H1 (cell line): ENCODE measurements at regions not wholly inside any gene's neighbourhood (a gene's known extent, or its start where the extent isn't known, plus 50 kb on each side); places are given as distances from the start of the nearest gene placed in this dataset.

ENCODE experiments used
- CTCF ChIA-PET: fragments of 300-600 bp; sonication (Branson Sonifier 250); formaldehyde crosslinking; loops from one replicate; lab custom pipeline; 2021; ENCODE audit not compliant: partially characterized antibody; lab: Charles Lee
- POLR2A ChIA-PET: fragments of 300-600 bp; sonication (Branson Sonifier 250); formaldehyde crosslinking; loops from one replicate; lab custom pipeline; 2021; ENCODE audit warnings: inconsistent platforms; ENCODE audit not compliant: partially characterized antibody; lab: Charles Lee
- DNase-seq, 2 experiments: peaks; one replicate each; pipeline versions ENCODE4 v3.0.0 to v3.0.0-alpha.2; 2010 to 2022; ENCODE audit warnings: low spot score in 2 of 2, low read depth in 1 of 2, mixed read lengths in 1 of 2
- FAIRE-seq: peaks from 2 replicates; lab custom pipeline; 2011; peaks lifted over from hg19 to GRCh38; lab: Jason Lieb, UNC
- H2AFZ ChIP-seq: 2 replicates; pipeline ENCODE4 v1.8.1; 2012; ENCODE audit warnings: low read length, inconsistent platforms
- H2AK5ac ChIP-seq: 2 replicates; pipeline ENCODE4 v1.6.1; 2013; ENCODE audit warnings: low read depth, low read length
- H2BK120ac ChIP-seq: replicated peaks from 2 replicates; pipeline ENCODE3; 2013; ENCODE audit warnings: low read depth, low read length, inconsistent platforms
- H2BK12ac ChIP-seq: 2 replicates; pipeline ENCODE4 v1.6.1; 2013; ENCODE audit warnings: low read depth, low read length
- H2BK15ac ChIP-seq: 2 replicates; pipeline ENCODE4 v1.6.1; 2013; ENCODE audit warnings: low read length
- H2BK20ac ChIP-seq: 2 replicates; pipeline ENCODE4 v1.6.1; 2013; ENCODE audit warnings: low read length
- H2BK5ac ChIP-seq: 2 replicates; pipeline ENCODE4 v1.6.1; 2013; ENCODE audit warnings: low read depth, low read length
- H3K14ac ChIP-seq: 2 replicates; pipeline ENCODE4 v1.6.1; 2013; ENCODE audit warnings: inconsistent platforms; ENCODE audit not compliant: insufficient read length
- H3K18ac ChIP-seq: 2 replicates; pipeline ENCODE4 v1.6.1; 2013; ENCODE audit warnings: low read length; ENCODE audit errors: extremely low read depth
- H3K23ac ChIP-seq: 2 replicates; pipeline ENCODE4 v1.6.1; 2013; ENCODE audit warnings: inconsistent platforms; ENCODE audit not compliant: insufficient read length
- H3K23me2 ChIP-seq: 2 replicates; pipeline ENCODE4 v1.6.1; 2013; ENCODE audit warnings: low read depth, low read length
- H3K27ac ChIP-seq: 2 replicates; pipeline ENCODE4 v1.6.1; 2011; ENCODE audit warnings: low read depth, low read length, inconsistent platforms
- H3K27me3 ChIP-seq, 4 experiments: replicated peaks in 1 of 4; 1 replicate in 1 of 4; 2 replicates in 3 of 4; pipeline versions ENCODE4 v1.6.1 to v1.8.1; 2011 to 2013; ENCODE audit warnings: low read length in 3 of 4, mild to moderate bottlenecking in 3 of 4, inconsistent platforms in 2 of 4, mixed read lengths in 2 of 4, moderate library complexity in 1 of 4; ENCODE audit not compliant: control insufficient read depth in 3 of 4, insufficient read depth in 3 of 4; ENCODE audit errors: extremely low read depth in 1 of 4
- H3K36me3 ChIP-seq, 4 experiments: 2 replicates each; pipeline versions ENCODE4 v1.6.1 to v1.8.1; 2011 to 2013; ENCODE audit warnings: mild to moderate bottlenecking in 4 of 4, low read length in 3 of 4, moderate library complexity in 2 of 4, control low read depth in 1 of 4, inconsistent platforms in 1 of 4; ENCODE audit not compliant: insufficient read depth in 4 of 4, control insufficient read depth in 2 of 4
- H3K4ac ChIP-seq: replicated peaks from 2 replicates; pipeline ENCODE3; 2013; ENCODE audit warnings: low read length, low read depth, mixed read lengths, inconsistent platforms; ENCODE audit not compliant: insufficient read length
- H3K4me1 ChIP-seq, 4 experiments: replicated peaks in 1 of 4; 1 replicate in 1 of 4; 2 replicates in 3 of 4; pipeline versions ENCODE4 v1.6.1 to v1.8.1; 2011 to 2013; ENCODE audit warnings: low read length in 3 of 4, inconsistent platforms in 2 of 4, mixed read lengths in 1 of 4; ENCODE audit not compliant: insufficient read depth in 4 of 4, control insufficient read depth in 3 of 4
- H3K4me2 ChIP-seq, 2 experiments: 2 replicates each; pipeline versions ENCODE4 v1.6.1 to v1.8.1; 2011 to 2013; ENCODE audit warnings: low read depth in 2 of 2, low read length in 2 of 2, control low read depth in 1 of 2, inconsistent platforms in 1 of 2, mild to moderate bottlenecking in 1 of 2; ENCODE audit not compliant: insufficient read depth in 1 of 2
- H3K4me3 ChIP-seq, 4 experiments: fragments of 200-600, 300-600 bp in 1 of 4; sonication (generic), shearing (Covaris generic), sonication (Bioruptor Twin) in 1 of 4; 2 replicates each; pipeline versions ENCODE4 v1.5.1 to v1.8.1; 2011 to 2016; ENCODE audit warnings: low read length in 4 of 4, low read depth in 3 of 4, control low read depth in 2 of 4, inconsistent platforms in 2 of 4, mild to moderate bottlenecking in 2 of 4, mixed read lengths in 1 of 4, moderate library complexity in 1 of 4; ENCODE audit not compliant: insufficient read depth in 2 of 4; ENCODE audit errors: extremely low read depth in 1 of 4
- H3K56ac ChIP-seq: replicated peaks from 2 replicates; pipeline ENCODE3; 2013; ENCODE audit warnings: low read depth, mild to moderate bottlenecking, mixed read lengths, low read length, inconsistent platforms; ENCODE audit not compliant: insufficient read length
- H3K79me1 ChIP-seq: 2 replicates; pipeline ENCODE4 v1.6.1; 2013; ENCODE audit warnings: low read depth, low read length, control low read depth
- H3K79me2 ChIP-seq, 2 experiments: 2 replicates each; pipeline versions ENCODE4 v1.6.1 to v1.8.1; 2012 to 2013; ENCODE audit warnings: low read length in 2 of 2, mild to moderate bottlenecking in 2 of 2, inconsistent platforms in 1 of 2; ENCODE audit not compliant: insufficient read depth in 2 of 2, control insufficient read depth in 1 of 2
- H3K9ac ChIP-seq, 4 experiments: replicated peaks in 1 of 4; 1 replicate in 1 of 4; 2 replicates in 3 of 4; pipeline versions ENCODE4 v1.6.1 to v1.8.1; 2011 to 2013; ENCODE audit warnings: low read depth in 3 of 4, low read length in 3 of 4, control low read depth in 2 of 4, mild to moderate bottlenecking in 2 of 4, moderate library complexity in 2 of 4, inconsistent platforms in 1 of 4; ENCODE audit errors: extremely low read depth in 1 of 4
- H3K9me3 ChIP-seq, 2 experiments: 2 replicates each; pipeline versions ENCODE4 v1.6.1 to v1.8.1; 2012 to 2013; ENCODE audit warnings: mild to moderate bottlenecking in 2 of 2, moderate library complexity in 2 of 2, control low read depth in 1 of 2, inconsistent platforms in 1 of 2, low read depth in 1 of 2, low read length in 1 of 2, mixed read lengths in 1 of 2; ENCODE audit not compliant: insufficient read depth in 2 of 2
- H4K20me1 ChIP-seq, 2 experiments: replicated peaks in 1 of 2; 2 replicates each; pipeline versions ENCODE3 to v1.8.1; 2011 to 2013; ENCODE audit warnings: inconsistent platforms in 2 of 2, low read length in 2 of 2, mild to moderate bottlenecking in 1 of 2; ENCODE audit not compliant: insufficient read depth in 2 of 2, control insufficient read depth in 1 of 2
- H4K5ac ChIP-seq: 2 replicates; pipeline ENCODE4 v1.6.1; 2013; ENCODE audit warnings: low read length, low read depth, mixed read lengths, inconsistent platforms; ENCODE audit not compliant: insufficient read length
- H4K8ac ChIP-seq: 2 replicates; pipeline ENCODE4 v1.8.0; 2013; ENCODE audit warnings: mild to moderate bottlenecking, moderate library complexity, low read length, inconsistent platforms; ENCODE audit not compliant: insufficient read depth; ENCODE audit errors: extremely low read depth
- H4K91ac ChIP-seq: replicated peaks from 2 replicates; pipeline ENCODE3; 2013; ENCODE audit warnings: low read length, mixed read lengths, inconsistent platforms; ENCODE audit not compliant: insufficient read length
- BRCA1 ChIP-seq: IDR thresholded peaks from 2 replicates; pipeline ENCODE4 v1.6.1; 2012; ENCODE audit warnings: low read depth, low read length, improper control_type of control experiment
- FOSL1 ChIP-seq: IDR thresholded peaks from 2 replicates; pipeline ENCODE4 v1.6.1; 2011; ENCODE audit warnings: mild to moderate bottlenecking, low read depth, low read length, moderate library complexity; ENCODE audit not compliant: insufficient read depth
- PHF8 ChIP-seq: fragments of 200-600 bp; sonication (generic); conservative IDR thresholded peaks from 2 replicates; pipeline ENCODE4 v1.7.1; 2012; ENCODE audit warnings: low read depth, mild to moderate bottlenecking, inconsistent platforms, low read length, moderate library complexity
- POLR2A ChIP-seq, 2 experiments: IDR thresholded peaks; 1 replicate in 1 of 2; 2 replicates in 1 of 2; pipeline ENCODE4 v1.6.1; 2011; ENCODE audit warnings: low read depth in 2 of 2, low read length in 2 of 2, mild to moderate bottlenecking in 2 of 2; ENCODE audit errors: control extremely low read depth in 1 of 2
- RAD21 ChIP-seq, 2 experiments: IDR thresholded peaks in 1 of 2; conservative IDR thresholded peaks in 1 of 2; 2 replicates each; pipeline ENCODE4 v1.6.1; 2011; ENCODE audit warnings: low read depth in 2 of 2, low read length in 2 of 2, improper control_type of control experiment in 1 of 2, inconsistent platforms in 1 of 2, mild to moderate bottlenecking in 1 of 2, moderate library complexity in 1 of 2
- TCF12 ChIP-seq: IDR thresholded peaks from 2 replicates; pipeline ENCODE4 v1.6.1; 2011; ENCODE audit warnings: low read depth, mild to moderate bottlenecking, low read length
- WGBS, 2 experiments: shearing (Covaris generic) in 1 of 2; methylation state at CpG; one replicate each; pipeline versions ENCODE4 v1.1.6 to v1.1.7; 2013 to 2015; ENCODE audit warnings: low lambda C conversion rate in 2 of 2, mixed read lengths in 2 of 2, inconsistent platforms in 1 of 2, low coverage in 1 of 2, missing lambda C conversion rate in 1 of 2; ENCODE audit not compliant: insufficient replicate concordance in 2 of 2, insufficient coverage in 1 of 2, insufficient read length in 1 of 2; ENCODE audit errors: extremely low coverage in 1 of 2, missing lambda C conversion rate in 1 of 2; 5-methylcytosine and 5-hydroxymethylcytosine counted together
- TF ChIP-seq, protein P1 (sequence below): IDR thresholded peaks from 2 replicates; pipeline ENCODE4 v1.6.1; 2011; ENCODE audit warnings: low read depth, mild to moderate bottlenecking, low read length; ENCODE audit not compliant: insufficient read depth
- TF ChIP-seq, protein P2 (sequence below): IDR thresholded peaks from 2 replicates; pipeline ENCODE4 v1.6.1; 2012; ENCODE audit warnings: inconsistent platforms

DNA sequence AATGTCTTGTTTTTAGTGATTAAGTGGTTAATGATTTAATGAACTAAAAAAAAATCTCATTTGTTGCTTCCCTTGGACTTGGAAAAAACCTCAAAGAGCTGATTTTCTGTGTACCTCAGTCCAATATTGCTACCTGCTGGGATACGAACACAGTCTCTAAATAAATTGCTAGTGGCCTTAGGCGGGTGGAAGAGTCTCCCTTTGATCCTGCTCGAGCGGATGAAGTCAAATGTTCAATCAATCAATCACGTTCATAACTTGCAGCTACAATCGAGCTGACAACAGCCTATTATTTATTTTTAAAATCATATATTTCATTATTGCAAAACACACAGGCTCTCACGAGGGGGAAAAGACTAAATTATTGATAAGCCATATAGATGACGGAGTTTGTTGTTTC, 57.3 kb upstream of the HABP2 start:
- H3K4ac ChIP-seq = no peak overlapping the region
- H3K14ac ChIP-seq = no peak overlapping the region
- H2AK5ac ChIP-seq = no peak overlapping the region
- POLR2A ChIA-PET = no interaction called here
- FAIRE-seq (no peak), DNase-seq (no peak)
- no peak overlapping the region for H4K5ac ChIP-seq
- H3K79me2 ChIP-seq = no peaks in the 10 kb centered on the region
- peaks cover 0 to 3% (median 0%) of the 10 kb centered on the region in 4 experiments; a peak in 1 of 7 replicates for H3K4me1 ChIP-seq
- TF ChIP-seq TCF12 = no peak
- TF ChIP-seq, protein P1, sequence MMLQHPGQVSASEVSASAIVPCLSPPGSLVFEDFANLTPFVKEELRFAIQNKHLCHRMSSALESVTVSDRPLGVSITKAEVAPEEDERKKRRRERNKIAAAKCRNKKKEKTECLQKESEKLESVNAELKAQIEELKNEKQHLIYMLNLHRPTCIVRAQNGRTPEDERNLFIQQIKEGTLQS = no peak
- no peak for TF ChIP-seq FOSL1
- no peak for TF ChIP-seq BRCA1
- no peak for TF ChIP-seq PHF8
- TF ChIP-seq, protein P2, sequence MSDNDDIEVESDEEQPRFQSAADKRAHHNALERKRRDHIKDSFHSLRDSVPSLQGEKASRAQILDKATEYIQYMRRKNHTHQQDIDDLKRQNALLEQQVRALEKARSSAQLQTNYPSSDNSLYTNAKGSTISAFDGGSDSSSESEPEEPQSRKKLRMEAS = no peak
- no peak for TF ChIP-seq RAD21 (IDR thresholded peaks at IDR 0.05 in 1 of 2, conservative IDR thresholded peaks at IDR 0.05 in 1 of 2; ENCODE audit: low read depth in 2 of 2, low read length in 2 of 2)
- TF ChIP-seq POLR2A (IDR thresholded peaks at IDR 0.05; ENCODE audit: control extremely low read depth in 1 of 2, low read depth in 2 of 2, low read length in 2 of 2) = no peak
- no peak overlapping the region for H3K56ac ChIP-seq
- no peaks in the 10 kb centered on the region for H3K36me3 ChIP-seq
- no peak overlapping the region for H3K9ac ChIP-seq
- H3K4me3 ChIP-seq = no peak overlapping the region
- H4K8ac ChIP-seq = no peak overlapping the region
- no peak overlapping the region for H3K18ac ChIP-seq
- no peak overlapping the region for H2AFZ ChIP-seq
- H2BK20ac ChIP-seq = no peak overlapping the region
- H4K91ac ChIP-seq = no peak overlapping the region
- H4K20me1 ChIP-seq = no peaks in the 10 kb centered on the region
- no peak overlapping the region for H2BK15ac ChIP-seq
- H3K27ac ChIP-seq = no peak overlapping the region
- WGBS, 2 experiments = 91% methylated on average over 8 of the region's 8 CpGs; no CpG with 5 or more reads in 1 of the 2 experiments
- H3K23me2 ChIP-seq = no peaks in the 10 kb centered on the region
- H2BK5ac ChIP-seq = no peak overlapping the region
- CTCF ChIA-PET = interaction anchor here (0.7 to 1.8 kb wide), 6 partner anchors 13 to 1039 kb away, joined by 3 to 12 read pairs (median 3); no protein-coding TSS in a partner anchor
- H3K9me3 ChIP-seq = no peaks in the 10 kb centered on the region
- no peaks in the 10 kb centered on the region for H3K79me1 ChIP-seq
- no peaks in the 10 kb centered on the region for H3K27me3 ChIP-seq
- H3K4me2 ChIP-seq = no peak overlapping the region
- H2BK120ac ChIP-seq = no peak overlapping the region
- no peak overlapping the region for H3K23ac ChIP-seq
- no peak overlapping the region for H2BK12ac ChIP-seq
